GM20000 (cell line): ENCODE measurements at regions not wholly inside any gene's neighbourhood (a gene's known extent, or its start where the extent isn't known, plus 50 kb on each side); places are given as distances from the start of the nearest gene placed in this dataset.

Experiments used
- DNase-seq: peaks from one replicate; pipeline ENCODE4 v3.0.0; 2012; ENCODE audit warnings: low spot score
- TF ChIP-seq, protein P1 (sequence below): IDR thresholded peaks from 2 replicates; pipeline ENCODE4 v1.5.1; 2012; ENCODE audit warnings: mild to moderate bottlenecking, control low read depth; ENCODE audit errors: extremely low read depth, missing control alignments

DNA sequence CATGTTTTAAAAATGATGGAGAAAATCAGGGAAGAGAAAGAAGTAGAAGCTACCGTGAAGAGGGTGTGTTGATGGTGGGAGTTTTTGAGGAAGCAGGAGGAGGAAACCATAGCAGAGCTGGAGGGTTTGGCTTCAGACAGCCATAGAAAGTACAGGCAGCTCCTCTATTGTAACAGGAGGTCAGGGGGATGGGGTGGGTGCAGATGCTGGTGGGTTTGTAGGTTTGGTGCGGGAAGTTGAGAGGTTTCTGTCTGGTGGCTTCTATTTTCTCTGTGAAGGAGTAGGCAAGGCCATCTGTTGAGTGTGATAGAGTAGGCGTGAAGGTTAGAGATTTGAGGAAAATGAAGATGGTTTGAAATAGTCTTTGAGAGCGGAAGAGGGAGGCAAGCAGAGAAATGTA lies 97.7 kb upstream of the TBC1D5 start:
- TF ChIP-seq, protein P1, sequence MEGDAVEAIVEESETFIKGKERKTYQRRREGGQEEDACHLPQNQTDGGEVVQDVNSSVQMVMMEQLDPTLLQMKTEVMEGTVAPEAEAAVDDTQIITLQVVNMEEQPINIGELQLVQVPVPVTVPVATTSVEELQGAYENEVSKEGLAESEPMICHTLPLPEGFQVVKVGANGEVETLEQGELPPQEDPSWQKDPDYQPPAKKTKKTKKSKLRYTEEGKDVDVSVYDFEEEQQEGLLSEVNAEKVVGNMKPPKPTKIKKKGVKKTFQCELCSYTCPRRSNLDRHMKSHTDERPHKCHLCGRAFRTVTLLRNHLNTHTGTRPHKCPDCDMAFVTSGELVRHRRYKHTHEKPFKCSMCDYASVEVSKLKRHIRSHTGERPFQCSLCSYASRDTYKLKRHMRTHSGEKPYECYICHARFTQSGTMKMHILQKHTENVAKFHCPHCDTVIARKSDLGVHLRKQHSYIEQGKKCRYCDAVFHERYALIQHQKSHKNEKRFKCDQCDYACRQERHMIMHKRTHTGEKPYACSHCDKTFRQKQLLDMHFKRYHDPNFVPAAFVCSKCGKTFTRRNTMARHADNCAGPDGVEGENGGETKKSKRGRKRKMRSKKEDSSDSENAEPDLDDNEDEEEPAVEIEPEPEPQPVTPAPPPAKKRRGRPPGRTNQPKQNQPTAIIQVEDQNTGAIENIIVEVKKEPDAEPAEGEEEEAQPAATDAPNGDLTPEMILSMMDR: no peak
- no peak for DNase-seq

DNA sequence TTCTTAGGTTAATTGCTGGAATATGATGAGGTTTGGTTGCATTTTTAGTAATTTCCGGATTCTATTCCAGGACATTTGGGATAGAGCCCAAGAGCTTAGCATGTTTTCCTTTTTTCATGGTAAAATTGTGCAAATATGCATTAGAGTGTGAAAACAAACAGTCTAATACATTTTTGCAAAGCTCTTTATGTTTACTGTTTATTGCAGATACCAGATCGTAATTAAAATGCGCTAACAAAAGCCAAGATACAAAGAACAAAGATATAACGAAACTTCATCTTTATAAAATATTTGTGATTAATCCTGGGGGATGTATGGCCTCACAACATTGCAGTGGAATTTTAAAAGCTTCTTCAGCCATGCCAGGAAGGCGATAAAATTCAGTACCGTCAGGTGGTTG lies 94.5 kb upstream of the TBC1D5 start:
- TF ChIP-seq, protein P1: no peak
- no peak for DNase-seq

DNA sequence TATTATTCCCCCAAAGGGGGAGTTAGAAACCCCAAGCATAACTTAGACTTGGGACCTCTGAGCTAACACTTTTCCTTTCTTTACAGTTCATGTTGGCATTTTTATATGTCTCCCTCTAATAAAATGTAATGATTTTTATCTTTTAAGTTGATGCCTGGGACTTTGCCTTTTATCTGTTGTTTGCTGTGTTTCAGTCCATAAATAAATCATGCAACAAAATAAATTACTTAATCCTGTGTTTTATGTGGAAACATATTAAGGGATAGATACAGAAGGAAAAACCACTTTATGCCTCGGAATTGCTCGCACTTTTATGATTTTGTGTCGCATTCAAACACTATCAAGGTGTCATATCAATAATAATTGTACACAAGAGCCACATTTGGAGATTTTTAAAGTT lies 93.7 kb upstream of the TBC1D5 start:
- TF ChIP-seq, protein P1: no peak
- no peak for DNase-seq

DNA sequence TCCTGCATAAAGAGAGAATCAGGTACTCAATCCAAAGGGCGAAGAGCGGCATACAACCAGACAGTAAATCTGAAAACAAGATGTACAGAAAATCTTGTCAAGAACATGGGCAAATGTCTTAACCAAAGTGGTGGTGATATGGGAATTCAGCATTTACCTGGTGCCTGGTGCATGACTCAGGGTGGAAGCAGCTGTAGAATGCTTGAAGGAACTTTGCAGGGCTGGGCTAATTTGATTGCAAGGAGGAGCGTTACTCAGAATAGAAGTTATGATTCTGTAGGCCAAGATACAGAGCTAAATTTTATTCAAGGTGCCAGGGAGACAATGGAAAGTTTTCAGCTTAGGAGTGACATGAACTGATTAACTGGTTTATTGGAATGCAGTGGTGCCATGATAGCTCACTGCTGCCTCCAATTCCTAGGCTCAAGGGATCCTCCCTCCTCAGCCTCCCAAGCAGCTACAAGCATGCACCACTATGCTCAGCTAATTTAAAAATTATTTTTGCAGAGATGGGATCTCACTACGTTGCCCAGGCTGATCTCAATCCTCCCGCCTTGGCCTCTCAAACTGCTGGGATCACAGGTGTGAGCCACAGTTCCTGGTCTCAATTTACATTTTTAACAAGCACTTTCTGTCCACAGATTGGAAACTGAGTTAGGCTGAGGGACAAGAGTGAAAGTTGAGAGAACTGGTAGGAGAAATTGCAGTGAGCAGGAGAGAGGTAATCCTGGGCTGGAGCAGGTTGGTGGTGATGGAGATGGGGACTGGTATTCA lies 91.5 kb upstream of the TBC1D5 start:
- no peak for DNase-seq
- TF ChIP-seq, protein P1: no peak

DNA sequence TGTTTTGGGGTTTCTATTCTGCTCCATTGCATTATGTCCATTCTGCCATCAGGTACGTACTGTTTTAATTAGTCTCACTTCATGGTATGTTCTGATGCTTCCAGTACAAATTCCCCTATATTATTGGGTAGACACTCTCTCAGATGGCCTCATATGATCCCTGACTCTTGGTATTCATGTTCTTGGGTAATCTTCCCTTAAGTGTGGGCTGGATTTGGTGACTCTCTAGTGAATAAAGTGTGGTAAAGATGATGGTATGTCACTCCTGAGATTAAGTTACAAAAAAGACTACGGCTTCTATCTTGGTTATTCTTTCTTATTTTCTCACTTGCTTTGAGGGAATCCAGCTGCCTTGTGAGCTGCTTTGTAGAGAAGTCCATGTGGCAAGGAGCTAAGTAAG lies 89.6 kb upstream of the TBC1D5 start:
- no peak for DNase-seq
- TF ChIP-seq, protein P1: no peak

DNA sequence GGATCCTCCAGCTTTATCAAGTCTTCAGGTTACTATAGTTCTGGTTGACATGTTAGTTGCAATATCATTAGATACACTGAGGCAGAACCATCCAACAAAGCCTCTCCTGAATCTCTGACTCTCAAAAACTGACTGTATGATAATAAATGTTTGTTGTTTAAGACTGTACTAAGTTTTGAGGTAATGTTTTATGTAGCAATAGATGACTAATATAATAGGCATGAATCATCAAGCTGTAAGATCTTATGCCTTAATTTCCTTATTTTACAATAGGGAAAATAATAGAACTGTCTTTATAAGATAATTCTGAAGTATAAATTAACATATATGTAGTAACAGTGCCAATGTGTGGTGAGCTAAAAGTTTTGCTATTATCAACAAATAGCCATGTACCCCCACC lies 88.9 kb upstream of the TBC1D5 start:
- DNase-seq: no peak
- TF ChIP-seq, protein P1: no peak

DNA sequence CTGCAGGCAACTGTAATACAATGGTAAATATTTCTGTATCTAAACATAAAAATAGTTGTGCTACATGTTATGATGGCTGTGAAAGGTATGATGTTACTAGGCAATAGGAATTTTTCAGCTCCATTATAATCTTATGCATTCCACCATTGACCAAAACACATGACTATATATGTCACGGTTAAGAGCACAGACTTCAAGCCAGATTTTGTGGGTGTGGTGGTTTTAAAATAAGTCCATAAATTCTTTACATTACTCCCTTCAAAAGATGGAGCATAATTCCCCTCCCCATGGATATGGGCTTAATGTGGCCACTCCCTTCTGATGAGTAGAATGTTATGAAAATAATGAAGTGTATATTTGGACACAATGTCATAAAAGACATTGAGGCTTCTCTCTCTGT lies 88.4 kb upstream of the TBC1D5 start:
- TF ChIP-seq, protein P1: no peak
- no peak for DNase-seq
